K562 (cell line): ENCODE measurements at regions not wholly inside any gene's neighbourhood (a gene's known extent, or its start where the extent isn't known, plus 50 kb on each side); places are given as distances from the start of the nearest gene placed in this dataset.
A peak's percentile ranks its signal among the peaks of the same experiment; 100 is the strongest.

Experiments used
- CREM ChIP-seq: IDR thresholded peaks from 2 replicates; pipeline ENCODE4 v1.6.1; 2014; ENCODE audit warnings: antibody characterized with exemption, low read depth
- DMBX1 ChIP-seq: fragments of 250-450 bp; sonication (Bioruptor Pico); IDR thresholded peaks from 2 replicates; pipeline ENCODE4 v1.8.0; 2022; ENCODE audit warnings: inconsistent platforms, mild to moderate bottlenecking, moderate library complexity, borderline replicate concordance
- HMGN3 ChIP-seq: IDR thresholded peaks from 2 replicates; pipeline ENCODE4 v1.6.1; 2011; ENCODE audit warnings: borderline replicate concordance, low read depth, mild to moderate bottlenecking, mixed read lengths, low read length; ENCODE audit not compliant: insufficient read length; ENCODE audit errors: extremely low read depth
- NR2F6 ChIP-seq: fragments of 450-650 bp; formaldehyde crosslinking; IDR thresholded peaks from 2 replicates; pipeline ENCODE4 v1.4.0; 2020; ENCODE audit warnings: mild to moderate bottlenecking
- POLR3A ChIP-seq: IDR thresholded peaks from 2 replicates; pipeline ENCODE4 v1.6.1; 2011; ENCODE audit warnings: borderline replicate concordance, mild to moderate bottlenecking, moderate library complexity; ENCODE audit not compliant: insufficient read length, insufficient read depth; ENCODE audit errors: extremely low read depth
- ZC3H11A ChIP-seq: IDR thresholded peaks from 2 replicates; pipeline ENCODE4 v1.6.1; 2012; ENCODE audit warnings: low read depth, low read length, improper control_type of control experiment
- ZFP30 ChIP-seq: fragments of 250-450 bp; sonication (Bioruptor Pico); IDR thresholded peaks from 2 replicates; pipeline ENCODE4 v1.8.0; 2022; ENCODE audit warnings: moderate library complexity, mild to moderate bottlenecking, inconsistent platforms, borderline replicate concordance
- ZNF444 ChIP-seq: fragments of 250-450 bp; sonication (Bioruptor Pico); IDR thresholded peaks from 2 replicates; pipeline ENCODE4 v1.4.0; 2020; ENCODE audit warnings: mild to moderate bottlenecking, moderate library complexity
- ZNF507 ChIP-seq: conservative IDR thresholded peaks from 2 replicates; pipeline ENCODE4 v1.6.1; 2017; ENCODE audit warnings: missing genetic modification characterization, missing compliant biosample characterization
- ZNF589 ChIP-seq: fragments of 200-800 bp; sonication (Bioruptor generic); IDR thresholded peaks from 2 replicates; pipeline ENCODE4 v1.6.1; 2016; ENCODE audit warnings: low read depth, missing genetic modification characterization, missing compliant biosample characterization
- TF ChIP-seq, protein P1 (sequence below): fragments of 450-650 bp; IDR thresholded peaks from 2 replicates; pipeline ENCODE4 v1.6.1; 2018; ENCODE audit warnings: mild to moderate bottlenecking, low read depth; ENCODE audit not compliant: partially characterized antibody
- TF ChIP-seq, protein P2 (sequence below): fragments of 450-650 bp; IDR thresholded peaks from 2 replicates; pipeline ENCODE4 v1.6.1; 2017; ENCODE audit warnings: antibody characterized with exemption
- TF ChIP-seq, protein P3 (sequence below): fragments of 150-350 bp; IDR thresholded peaks from 2 replicates; pipeline ENCODE4 v1.6.1; 2014; ENCODE audit warnings: low read depth, mild to moderate bottlenecking, low read length, borderline replicate concordance
- TF ChIP-seq, protein P4 (sequence below): fragments of 450-650 bp; formaldehyde crosslinking; IDR thresholded peaks from 2 replicates; pipeline ENCODE4 v1.4.0; 2022; ENCODE audit warnings: missing genetic modification characterization
- TF ChIP-seq, protein P5 (sequence below): fragments of 450-650 bp; IDR thresholded peaks from 2 replicates; pipeline ENCODE4 v1.6.1; 2016
- TF ChIP-seq, protein P6 (sequence below): fragments of 250-450 bp; sonication (Bioruptor Pico); IDR thresholded peaks from 2 replicates; pipeline ENCODE4 v1.4.0; 2020; ENCODE audit warnings: mild to moderate bottlenecking, moderate library complexity, borderline replicate concordance

DNA sequence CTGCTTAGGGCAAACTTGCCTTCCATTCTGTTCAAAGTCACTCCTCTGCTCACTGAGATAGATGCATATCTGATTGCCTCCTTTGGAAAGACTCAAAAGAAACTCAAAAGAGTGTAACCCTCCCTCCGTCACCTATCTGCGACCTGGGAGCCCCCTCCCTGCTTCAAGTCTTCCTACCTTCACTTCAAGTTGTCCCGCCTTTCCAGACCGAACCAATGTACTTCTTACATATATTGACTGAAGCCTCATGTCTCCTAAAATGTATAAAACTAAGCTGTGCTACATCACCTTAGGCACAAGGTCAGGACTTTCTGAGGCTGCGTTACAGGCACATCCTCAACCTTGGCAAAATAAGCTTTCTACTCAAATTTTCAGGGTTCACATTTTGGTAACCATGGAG, 77.4 kb upstream of the C1GALT1 start (continued):
- TF ChIP-seq, protein P1, sequence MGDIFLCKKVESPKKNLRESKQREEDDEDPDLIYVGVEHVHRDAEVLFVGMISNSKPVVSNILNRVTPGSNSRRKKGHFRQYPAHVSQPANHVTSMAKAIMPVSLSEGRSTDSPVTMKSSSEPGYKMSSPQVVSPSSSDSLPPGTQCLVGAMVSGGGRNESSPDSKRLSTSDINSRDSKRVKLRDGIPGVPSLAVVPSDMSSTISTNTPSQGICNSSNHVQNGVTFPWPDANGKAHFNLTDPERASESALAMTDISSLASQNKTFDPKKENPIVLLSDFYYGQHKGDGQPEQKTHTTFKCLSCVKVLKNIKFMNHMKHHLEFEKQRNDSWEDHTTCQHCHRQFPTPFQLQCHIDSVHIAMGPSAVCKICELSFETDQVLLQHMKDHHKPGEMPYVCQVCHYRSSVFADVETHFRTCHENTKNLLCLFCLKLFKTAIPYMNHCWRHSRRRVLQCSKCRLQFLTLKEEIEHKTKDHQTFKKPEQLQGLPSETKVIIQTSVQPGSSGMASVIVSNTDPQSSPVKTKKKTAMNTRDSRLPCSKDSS, result no peak
- TF ChIP-seq, protein P2, sequence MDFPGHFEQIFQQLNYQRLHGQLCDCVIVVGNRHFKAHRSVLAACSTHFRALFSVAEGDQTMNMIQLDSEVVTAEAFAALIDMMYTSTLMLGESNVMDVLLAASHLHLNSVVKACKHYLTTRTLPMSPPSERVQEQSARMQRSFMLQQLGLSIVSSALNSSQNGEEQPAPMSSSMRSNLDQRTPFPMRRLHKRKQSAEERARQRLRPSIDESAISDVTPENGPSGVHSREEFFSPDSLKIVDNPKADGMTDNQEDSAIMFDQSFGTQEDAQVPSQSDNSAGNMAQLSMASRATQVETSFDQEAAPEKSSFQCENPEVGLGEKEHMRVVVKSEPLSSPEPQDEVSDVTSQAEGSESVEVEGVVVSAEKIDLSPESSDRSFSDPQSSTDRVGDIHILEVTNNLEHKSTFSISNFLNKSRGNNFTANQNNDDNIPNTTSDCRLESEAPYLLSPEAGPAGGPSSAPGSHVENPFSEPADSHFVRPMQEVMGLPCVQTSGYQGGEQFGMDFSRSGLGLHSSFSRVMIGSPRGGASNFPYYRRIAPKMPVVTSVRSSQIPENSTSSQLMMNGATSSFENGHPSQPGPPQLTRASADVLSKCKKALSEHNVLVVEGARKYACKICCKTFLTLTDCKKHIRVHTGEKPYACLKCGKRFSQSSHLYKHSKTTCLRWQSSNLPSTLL, result no peak
- TF ChIP-seq ZC3H11A, result no peak
- TF ChIP-seq, protein P3, sequence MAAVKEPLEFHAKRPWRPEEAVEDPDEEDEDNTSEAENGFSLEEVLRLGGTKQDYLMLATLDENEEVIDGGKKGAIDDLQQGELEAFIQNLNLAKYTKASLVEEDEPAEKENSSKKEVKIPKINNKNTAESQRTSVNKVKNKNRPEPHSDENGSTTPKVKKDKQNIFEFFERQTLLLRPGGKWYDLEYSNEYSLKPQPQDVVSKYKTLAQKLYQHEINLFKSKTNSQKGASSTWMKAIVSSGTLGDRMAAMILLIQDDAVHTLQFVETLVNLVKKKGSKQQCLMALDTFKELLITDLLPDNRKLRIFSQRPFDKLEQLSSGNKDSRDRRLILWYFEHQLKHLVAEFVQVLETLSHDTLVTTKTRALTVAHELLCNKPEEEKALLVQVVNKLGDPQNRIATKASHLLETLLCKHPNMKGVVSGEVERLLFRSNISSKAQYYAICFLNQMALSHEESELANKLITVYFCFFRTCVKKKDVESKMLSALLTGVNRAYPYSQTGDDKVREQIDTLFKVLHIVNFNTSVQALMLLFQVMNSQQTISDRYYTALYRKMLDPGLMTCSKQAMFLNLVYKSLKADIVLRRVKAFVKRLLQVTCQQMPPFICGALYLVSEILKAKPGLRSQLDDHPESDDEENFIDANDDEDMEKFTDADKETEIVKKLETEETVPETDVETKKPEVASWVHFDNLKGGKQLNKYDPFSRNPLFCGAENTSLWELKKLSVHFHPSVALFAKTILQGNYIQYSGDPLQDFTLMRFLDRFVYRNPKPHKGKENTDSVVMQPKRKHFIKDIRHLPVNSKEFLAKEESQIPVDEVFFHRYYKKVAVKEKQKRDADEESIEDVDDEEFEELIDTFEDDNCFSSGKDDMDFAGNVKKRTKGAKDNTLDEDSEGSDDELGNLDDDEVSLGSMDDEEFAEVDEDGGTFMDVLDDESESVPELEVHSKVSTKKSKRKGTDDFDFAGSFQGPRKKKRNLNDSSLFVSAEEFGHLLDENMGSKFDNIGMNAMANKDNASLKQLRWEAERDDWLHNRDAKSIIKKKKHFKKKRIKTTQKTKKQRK, result no peak
- no peak for TF ChIP-seq POLR3A
- no peak for TF ChIP-seq ZFP30
- no peak for TF ChIP-seq HMGN3
- TF ChIP-seq, protein P4, sequence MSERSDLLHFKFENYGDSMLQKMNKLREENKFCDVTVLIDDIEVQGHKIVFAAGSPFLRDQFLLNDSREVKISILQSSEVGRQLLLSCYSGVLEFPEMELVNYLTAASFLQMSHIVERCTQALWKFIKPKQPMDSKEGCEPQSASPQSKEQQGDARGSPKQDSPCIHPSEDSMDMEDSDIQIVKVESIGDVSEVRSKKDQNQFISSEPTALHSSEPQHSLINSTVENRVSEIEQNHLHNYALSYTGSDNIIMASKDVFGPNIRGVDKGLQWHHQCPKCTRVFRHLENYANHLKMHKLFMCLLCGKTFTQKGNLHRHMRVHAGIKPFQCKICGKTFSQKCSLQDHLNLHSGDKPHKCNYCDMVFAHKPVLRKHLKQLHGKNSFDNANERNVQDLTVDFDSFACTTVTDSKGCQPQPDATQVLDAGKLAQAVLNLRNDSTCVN (CRISPR knock-in tag), result no peak
- 0 out of 2 replicates have a peak, but pooled peaks have one; percentile 17 for TF ChIP-seq ZNF589
- TF ChIP-seq, protein P5, sequence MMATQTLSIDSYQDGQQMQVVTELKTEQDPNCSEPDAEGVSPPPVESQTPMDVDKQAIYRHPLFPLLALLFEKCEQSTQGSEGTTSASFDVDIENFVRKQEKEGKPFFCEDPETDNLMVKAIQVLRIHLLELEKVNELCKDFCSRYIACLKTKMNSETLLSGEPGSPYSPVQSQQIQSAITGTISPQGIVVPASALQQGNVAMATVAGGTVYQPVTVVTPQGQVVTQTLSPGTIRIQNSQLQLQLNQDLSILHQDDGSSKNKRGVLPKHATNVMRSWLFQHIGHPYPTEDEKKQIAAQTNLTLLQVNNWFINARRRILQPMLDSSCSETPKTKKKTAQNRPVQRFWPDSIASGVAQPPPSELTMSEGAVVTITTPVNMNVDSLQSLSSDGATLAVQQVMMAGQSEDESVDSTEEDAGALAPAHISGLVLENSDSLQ, result no peak; the same call in 1 of the 2 replicates
- TF ChIP-seq ZNF507, result no peak
- TF ChIP-seq ZNF444, result no peak
- TF ChIP-seq CREM, result peak; percentile 58
- TF ChIP-seq, protein P6, sequence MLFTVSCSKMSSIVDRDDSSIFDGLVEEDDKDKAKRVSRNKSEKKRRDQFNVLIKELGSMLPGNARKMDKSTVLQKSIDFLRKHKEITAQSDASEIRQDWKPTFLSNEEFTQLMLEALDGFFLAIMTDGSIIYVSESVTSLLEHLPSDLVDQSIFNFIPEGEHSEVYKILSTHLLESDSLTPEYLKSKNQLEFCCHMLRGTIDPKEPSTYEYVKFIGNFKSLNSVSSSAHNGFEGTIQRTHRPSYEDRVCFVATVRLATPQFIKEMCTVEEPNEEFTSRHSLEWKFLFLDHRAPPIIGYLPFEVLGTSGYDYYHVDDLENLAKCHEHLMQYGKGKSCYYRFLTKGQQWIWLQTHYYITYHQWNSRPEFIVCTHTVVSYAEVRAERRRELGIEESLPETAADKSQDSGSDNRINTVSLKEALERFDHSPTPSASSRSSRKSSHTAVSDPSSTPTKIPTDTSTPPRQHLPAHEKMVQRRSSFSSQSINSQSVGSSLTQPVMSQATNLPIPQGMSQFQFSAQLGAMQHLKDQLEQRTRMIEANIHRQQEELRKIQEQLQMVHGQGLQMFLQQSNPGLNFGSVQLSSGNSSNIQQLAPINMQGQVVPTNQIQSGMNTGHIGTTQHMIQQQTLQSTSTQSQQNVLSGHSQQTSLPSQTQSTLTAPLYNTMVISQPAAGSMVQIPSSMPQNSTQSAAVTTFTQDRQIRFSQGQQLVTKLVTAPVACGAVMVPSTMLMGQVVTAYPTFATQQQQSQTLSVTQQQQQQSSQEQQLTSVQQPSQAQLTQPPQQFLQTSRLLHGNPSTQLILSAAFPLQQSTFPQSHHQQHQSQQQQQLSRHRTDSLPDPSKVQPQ (CRISPR knock-in tag), result no peak
- 0 out of 2 replicates have a peak, but pooled peaks have one; percentile 24 for TF ChIP-seq DMBX1 (CRISPR knock-in tag)
- TF ChIP-seq NR2F6 (CRISPR knock-in tag), result no peak
